ENCODE measurements at regions not wholly inside any gene's neighbourhood (a gene's known extent, or its start where the extent isn't known, plus 50 kb on each side); places are given as distances from the start of the nearest gene placed in this dataset.
A peak's percentile ranks its signal among the peaks of the same experiment; 100 is the strongest.

DNA sequence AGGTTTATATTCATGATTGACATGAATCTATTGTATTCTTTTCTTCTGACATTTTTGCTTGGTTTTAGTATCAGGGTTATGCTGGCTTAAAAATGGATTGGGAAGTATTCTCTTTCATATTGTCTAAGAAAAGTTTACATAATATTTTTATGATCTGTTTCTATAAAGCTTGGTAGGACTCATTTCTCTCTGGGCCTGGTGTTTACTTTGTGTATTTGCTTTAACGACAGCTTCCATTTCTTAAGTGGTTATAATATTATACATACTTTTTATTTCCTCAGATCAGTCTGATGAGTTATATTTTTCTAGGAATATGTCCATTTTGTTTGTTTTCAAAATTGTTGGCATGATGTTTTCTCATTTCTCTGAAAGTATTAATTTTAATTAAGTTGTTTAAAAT lies 117.9 kb upstream of the IL12A start:
- DNase-seq (ENCODE audit: low read depth): no peak
- H3K4me3 ChIP-seq (ENCODE audit: control insufficient read depth, low read depth, low read length): no peak overlapping the region
- TF ChIP-seq, protein P1, sequence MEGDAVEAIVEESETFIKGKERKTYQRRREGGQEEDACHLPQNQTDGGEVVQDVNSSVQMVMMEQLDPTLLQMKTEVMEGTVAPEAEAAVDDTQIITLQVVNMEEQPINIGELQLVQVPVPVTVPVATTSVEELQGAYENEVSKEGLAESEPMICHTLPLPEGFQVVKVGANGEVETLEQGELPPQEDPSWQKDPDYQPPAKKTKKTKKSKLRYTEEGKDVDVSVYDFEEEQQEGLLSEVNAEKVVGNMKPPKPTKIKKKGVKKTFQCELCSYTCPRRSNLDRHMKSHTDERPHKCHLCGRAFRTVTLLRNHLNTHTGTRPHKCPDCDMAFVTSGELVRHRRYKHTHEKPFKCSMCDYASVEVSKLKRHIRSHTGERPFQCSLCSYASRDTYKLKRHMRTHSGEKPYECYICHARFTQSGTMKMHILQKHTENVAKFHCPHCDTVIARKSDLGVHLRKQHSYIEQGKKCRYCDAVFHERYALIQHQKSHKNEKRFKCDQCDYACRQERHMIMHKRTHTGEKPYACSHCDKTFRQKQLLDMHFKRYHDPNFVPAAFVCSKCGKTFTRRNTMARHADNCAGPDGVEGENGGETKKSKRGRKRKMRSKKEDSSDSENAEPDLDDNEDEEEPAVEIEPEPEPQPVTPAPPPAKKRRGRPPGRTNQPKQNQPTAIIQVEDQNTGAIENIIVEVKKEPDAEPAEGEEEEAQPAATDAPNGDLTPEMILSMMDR (conservative IDR thresholded peaks at IDR 0.05; ENCODE audit: control insufficient read depth, insufficient read depth, low read depth, low read length): no peak

DNA sequence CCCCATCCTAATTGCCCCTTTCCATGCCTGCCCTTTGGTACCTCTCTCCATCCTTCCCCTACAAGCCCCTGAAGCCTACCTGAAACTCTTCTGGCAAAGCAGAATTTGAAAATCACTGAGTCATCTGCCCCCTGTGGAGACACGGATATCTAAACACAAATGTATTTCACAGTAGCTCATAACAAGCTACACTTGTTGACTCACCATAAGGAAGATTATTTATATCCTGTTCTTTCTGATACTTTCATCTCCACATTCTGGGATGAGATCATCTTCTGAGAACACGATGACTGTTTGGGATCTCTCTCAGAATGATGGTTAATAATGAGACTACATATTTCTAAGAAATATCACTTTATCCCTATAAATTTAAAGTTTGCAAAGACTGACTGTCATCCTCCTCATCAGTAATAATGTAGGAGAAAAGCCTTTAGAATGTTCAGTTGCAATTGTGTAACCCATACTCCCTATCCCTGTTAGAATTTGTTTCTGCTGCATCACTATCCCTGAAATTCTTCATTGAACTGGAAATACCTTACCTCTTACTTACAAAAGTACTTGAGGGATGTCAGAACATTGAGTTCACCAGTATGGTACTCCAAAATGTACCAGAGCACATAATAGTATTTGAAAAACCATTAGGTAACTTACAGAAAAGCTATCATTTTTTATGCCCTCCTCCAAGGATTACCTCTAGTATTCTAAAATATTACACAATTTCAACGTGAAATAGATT lies 116.1 kb upstream of the IL12A start:
- DNase-seq (ENCODE audit: low read depth): peak; percentile 95
- TF ChIP-seq, protein P1 (conservative IDR thresholded peaks at IDR 0.05; ENCODE audit: control insufficient read depth, insufficient read depth, low read depth, low read length): peak; percentile 50
- no peak overlapping the region for H3K4me3 ChIP-seq (ENCODE audit: control insufficient read depth, low read depth, low read length)

DNA sequence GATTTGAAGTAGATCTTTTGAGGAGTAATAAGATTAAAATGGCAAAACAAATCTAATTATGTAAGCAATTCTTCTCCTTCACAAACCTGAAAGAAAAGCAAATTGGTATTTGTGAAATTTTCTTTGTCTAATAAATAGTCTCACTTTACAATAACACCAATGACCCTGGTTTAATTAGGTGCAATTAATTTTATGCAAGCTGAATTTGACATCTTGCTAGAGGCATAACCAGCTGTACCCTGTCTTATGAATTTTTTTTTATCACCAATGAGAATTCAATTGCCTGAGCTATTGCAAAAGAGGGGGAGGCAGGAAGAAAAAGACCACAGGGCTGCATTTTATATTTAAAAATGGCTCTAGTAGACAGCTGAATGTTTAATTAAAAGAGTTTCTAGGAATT lies 113.5 kb upstream of the IL12A start:
- TF ChIP-seq, protein P1 (conservative IDR thresholded peaks at IDR 0.05; ENCODE audit: control insufficient read depth, insufficient read depth, low read depth, low read length): no peak
- no peak overlapping the region for H3K4me3 ChIP-seq (ENCODE audit: control insufficient read depth, low read depth, low read length)
- no peak for DNase-seq (ENCODE audit: low read depth)

DNA sequence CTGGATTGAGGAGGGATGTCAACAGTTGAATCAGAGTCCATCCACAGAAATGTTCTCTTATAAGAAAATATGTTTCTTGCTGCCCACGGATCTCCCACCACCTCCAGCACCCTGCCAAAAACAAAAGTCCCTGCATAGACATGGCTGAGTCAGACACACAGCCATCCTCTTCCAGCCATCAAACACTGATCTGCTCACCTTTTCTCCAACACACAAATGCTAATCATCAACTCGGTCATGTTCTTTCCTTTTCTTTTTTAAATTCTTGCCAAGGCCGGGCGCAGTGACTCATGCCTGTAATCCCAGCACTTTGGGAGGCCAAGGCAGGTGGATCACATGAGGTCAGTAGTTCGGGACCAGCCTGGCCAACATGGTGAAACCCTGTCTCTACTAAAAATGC lies 110.7 kb upstream of the IL12A start:
- no peak overlapping the region for H3K4me3 ChIP-seq (ENCODE audit: control insufficient read depth, low read depth, low read length)
- DNase-seq (ENCODE audit: low read depth): peak; percentile 82
- TF ChIP-seq, protein P1 (conservative IDR thresholded peaks at IDR 0.05; ENCODE audit: control insufficient read depth, insufficient read depth, low read depth, low read length): no peak

DNA sequence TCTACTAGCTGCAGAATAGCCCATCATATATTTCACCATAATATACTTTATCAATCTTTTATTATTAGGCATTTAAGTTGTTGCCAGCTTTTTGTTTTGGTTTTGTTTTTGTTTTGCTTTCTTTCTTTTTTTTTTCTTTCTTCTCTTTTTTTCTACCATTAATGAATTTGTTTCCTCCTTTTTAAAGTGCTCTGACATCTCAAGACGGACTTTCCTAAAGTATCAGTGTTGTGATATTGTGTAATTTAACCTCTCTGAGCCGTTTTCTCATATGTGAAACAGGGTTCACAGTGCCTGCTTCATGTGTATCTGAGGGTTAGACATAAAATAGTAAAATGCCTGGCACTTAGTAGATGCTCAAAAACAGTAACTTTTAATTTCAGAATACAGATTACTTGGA lies 109.5 kb upstream of the IL12A start:
- TF ChIP-seq, protein P1 (conservative IDR thresholded peaks at IDR 0.05; ENCODE audit: control insufficient read depth, insufficient read depth, low read depth, low read length): no peak

DNA sequence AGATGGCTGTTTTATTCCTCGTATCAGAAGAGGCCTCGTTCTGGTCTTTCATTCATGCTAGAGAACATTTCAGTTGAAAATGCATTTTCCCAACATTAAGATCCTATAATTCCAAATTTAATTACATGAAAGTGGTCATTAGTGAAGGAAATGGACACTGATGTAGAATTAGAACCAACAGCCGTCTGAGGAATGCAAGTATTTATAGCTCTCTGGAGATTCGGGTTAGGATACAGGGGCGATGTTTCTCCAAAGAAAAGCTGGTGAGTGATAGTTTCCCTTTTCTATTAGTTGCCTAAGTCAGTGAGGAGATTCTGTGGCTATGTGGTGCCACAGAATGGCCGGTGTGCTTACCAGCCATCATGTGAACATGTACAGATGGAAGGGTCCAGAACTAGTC lies 109.0 kb upstream of the IL12A start:
- TF ChIP-seq, protein P1 (conservative IDR thresholded peaks at IDR 0.05; ENCODE audit: control insufficient read depth, insufficient read depth, low read depth, low read length): no peak

More for the DNA sequence above, 109.5 kb upstream of the IL12A start:
- no peak for DNase-seq (ENCODE audit: low read depth)
- no peak overlapping the region for H3K4me3 ChIP-seq (ENCODE audit: control insufficient read depth, low read depth, low read length)

More for the DNA sequence above, 109.0 kb upstream of the IL12A start:
- DNase-seq (ENCODE audit: low read depth): peak; percentile 38
- H3K4me3 ChIP-seq (ENCODE audit: control insufficient read depth, low read depth, low read length): no peak overlapping the region

Data from fibroblast of mammary gland (primary cell).